Endothelial cell of umbilical vein (primary cell): ENCODE measurements at regions not wholly inside any gene's neighbourhood (a gene's known extent, or its start where the extent isn't known, plus 50 kb on each side); places are given as distances from the start of the nearest gene placed in this dataset.

Experiments
- BruUV-seq: library from RNA; stranded (reverse); fragments of 400-500 nt; replicated peaks from 2 replicates; lab custom pipeline; 2021; lab: Mats Ljungman, UMichigan
- CTCF ChIA-PET: fragments of 300-600, 350-600 bp; sonication (Branson Sonifier 250); formaldehyde crosslinking; loops from one replicate; lab custom pipeline; 2021; ENCODE audit warnings: antibody characterized with exemption, inconsistent platforms; lab: Charles Lee
- POLR2A ChIA-PET: fragments of 300-600, 350-600 bp; sonication (Branson Sonifier 250); formaldehyde crosslinking; loops from one replicate; lab custom pipeline; 2021; ENCODE audit warnings: antibody characterized with exemption, inconsistent platforms; lab: Charles Lee
- DNase-seq: peaks from one replicate; pipeline ENCODE4 v3.0.0-alpha.2; 2011; ENCODE audit warnings: low read depth, low spot score
- FAIRE-seq: peaks from 2 replicates; lab custom pipeline; 2011; peaks lifted over from hg19 to GRCh38; lab: Jason Lieb, UNC
- H2AFZ ChIP-seq: 2 replicates; pipeline ENCODE4 v1.6.0; 2012; ENCODE audit warnings: low read depth, low read length, control low read depth, inconsistent platforms
- H3K27ac ChIP-seq: 2 replicates; pipeline ENCODE4 v1.5.1; 2011; ENCODE audit warnings: low read depth, mild to moderate bottlenecking, control low read depth, low read length, moderate library complexity; ENCODE audit not compliant: insufficient read depth
- H3K27me3 ChIP-seq, 2 experiments: 2 replicates each; pipeline versions ENCODE4 v1.6.0 to v1.6.1; 2011; ENCODE audit warnings: low read length in 2 of 2, mixed read lengths in 1 of 2; ENCODE audit not compliant: control insufficient read depth in 2 of 2, insufficient read depth in 2 of 2
- H3K36me3 ChIP-seq, 2 experiments: 2 replicates in 1 of 2; 3 replicates in 1 of 2; pipeline ENCODE4 v1.5.1; 2011; ENCODE audit warnings: low read length in 2 of 2, mild to moderate bottlenecking in 1 of 2, moderate library complexity in 1 of 2; ENCODE audit not compliant: control insufficient read depth in 2 of 2, insufficient read depth in 2 of 2; ENCODE audit errors: extremely low read depth in 1 of 2
- H3K4me1 ChIP-seq: 3 replicates; pipeline ENCODE4 v1.5.1; 2011; ENCODE audit warnings: mild to moderate bottlenecking, low read length; ENCODE audit not compliant: control insufficient read depth, insufficient read depth; ENCODE audit errors: extremely low read depth
- H3K4me2 ChIP-seq: 2 replicates; pipeline ENCODE4 v1.6.1; 2011; ENCODE audit warnings: low read length, control low read depth, mixed read lengths; ENCODE audit not compliant: insufficient read depth
- H3K4me3 ChIP-seq, 3 experiments: fragments of 200-600 bp in 1 of 3; sonication (generic), shearing (Covaris generic) in 1 of 3; replicated peaks in 1 of 3; 2 replicates each; pipeline ENCODE4 v1.5.1; 2011 to 2016; ENCODE audit warnings: control low read depth in 3 of 3, low read length in 3 of 3, mild to moderate bottlenecking in 2 of 3, inconsistent platforms in 1 of 3, low read depth in 1 of 3, moderate library complexity in 1 of 3; ENCODE audit not compliant: insufficient read depth in 1 of 3
- H3K79me2 ChIP-seq: 2 replicates; pipeline ENCODE4 v1.6.0; 2012; ENCODE audit warnings: low read length, inconsistent platforms; ENCODE audit not compliant: control insufficient read depth, insufficient read depth
- H3K9ac ChIP-seq: replicated peaks from 2 replicates; pipeline ENCODE3; 2011; ENCODE audit warnings: low read length, control low read depth; ENCODE audit not compliant: insufficient read depth; ENCODE audit errors: extremely low read depth
- H3K9me1 ChIP-seq: replicated peaks from 3 replicates; pipeline ENCODE4 v1.6.0; 2011; ENCODE audit warnings: mild to moderate bottlenecking, low read length; ENCODE audit not compliant: control insufficient read depth, insufficient read depth; ENCODE audit errors: extremely low read depth
- H3K9me3 ChIP-seq: replicated peaks from 2 replicates; pipeline ENCODE4 v1.5.1; 2012; ENCODE audit warnings: low read length, inconsistent platforms; ENCODE audit not compliant: control insufficient read depth, insufficient read depth
- H4K20me1 ChIP-seq: replicated peaks from 2 replicates; pipeline ENCODE3; 2011; ENCODE audit warnings: mild to moderate bottlenecking, low read length; ENCODE audit not compliant: control insufficient read depth, insufficient read depth; ENCODE audit errors: extremely low read depth
- CTCF ChIP-seq, 2 donors: IDR thresholded peaks; 1 replicate in 1 of 2; 2 replicates in 1 of 2; pipeline ENCODE4 v1.5.1; 2011; ENCODE audit warnings: low read length in 2 of 2, mild to moderate bottlenecking in 2 of 2, moderate library complexity in 2 of 2, control low read depth in 1 of 2, inconsistent platforms in 1 of 2, low read depth in 1 of 2; ENCODE audit not compliant: insufficient read depth in 1 of 2; ENCODE audit errors: extremely low read depth in 1 of 2
- EZH2 ChIP-seq: IDR thresholded peaks from 2 replicates; pipeline ENCODE4 v1.6.1; 2012; ENCODE audit warnings: borderline replicate concordance, low read depth, mild to moderate bottlenecking, moderate library complexity, low read length, inconsistent platforms; ENCODE audit not compliant: severe bottlenecking
- FOS ChIP-seq: IDR thresholded peaks from 2 replicates; pipeline ENCODE4 v1.6.1; 2011; ENCODE audit warnings: mild to moderate bottlenecking, low read length, moderate library complexity, borderline replicate concordance; ENCODE audit not compliant: insufficient read depth
- GATA2 ChIP-seq: IDR thresholded peaks from 2 replicates; pipeline ENCODE4 v1.7.0; 2011; ENCODE audit warnings: low read depth, mild to moderate bottlenecking, moderate library complexity, mixed read lengths, low read length; ENCODE audit not compliant: insufficient read length, insufficient read depth
- JUN ChIP-seq: IDR thresholded peaks from 2 replicates; pipeline ENCODE4 v1.6.1; 2011; ENCODE audit warnings: borderline replicate concordance, low read depth; ENCODE audit not compliant: insufficient read length, insufficient read depth
- MAX ChIP-seq: IDR thresholded peaks from 2 replicates; pipeline ENCODE4 v1.6.1; 2011; ENCODE audit not compliant: insufficient read depth, insufficient read length
- POLR2AphosphoS5 ChIP-seq: IDR thresholded peaks from 2 replicates; pipeline ENCODE4 v1.6.1; 2012; ENCODE audit warnings: low read depth, mild to moderate bottlenecking, control low read depth, low read length, moderate library complexity; ENCODE audit not compliant: insufficient read depth
- dilution Hi-C: fragments of 300-500 bp; cut with MboI; formaldehyde crosslinking; loops from one replicate; pipeline ENCODE4 v1.15.0; 2019; ENCODE audit warnings: low sequenced_read_pairs; ENCODE audit not compliant: extremely low pct_ligation_motif_present
- intact Hi-C: fragments of 100-400 bp; cut with micrococcal nuclease; formaldehyde crosslinking; loops from one replicate; pipeline ENCODE4 v1.10.0; 2022

- H3K9ac ChIP-seq: no peak overlapping the region
- H3K4me1 ChIP-seq: no peaks in the 10 kb centered on the region
- BruUV-seq: no TSS peak
- H3K27me3 ChIP-seq: no peaks in the 10 kb centered on the region
- H2AFZ ChIP-seq: no peak overlapping the region
- no peak overlapping the region for H3K4me2 ChIP-seq
- FAIRE-seq: no peak
- dilution Hi-C loops (no loop called here), intact Hi-C loops (no loop called here)
- H3K27ac ChIP-seq: no peak overlapping the region
- H3K9me1 ChIP-seq: no peaks in the 10 kb centered on the region
- ChIA-PET CTCF (no interaction called here), POLR2A (no interaction called here)
- no peaks in the 10 kb centered on the region for H4K20me1 ChIP-seq
- peaks cover 2% of the 10 kb centered on the region for H3K9me3 ChIP-seq
- no peaks in the 10 kb centered on the region for H3K36me3 ChIP-seq
- no peak for TF ChIP-seq POLR2AphosphoS5
- no peak for TF ChIP-seq MAX
- no peak for TF ChIP-seq JUN
- TF ChIP-seq CTCF (IDR thresholded peaks at IDR 0.05; ENCODE audit: extremely low read depth in 1 of 2, insufficient read depth in 1 of 2, low read depth in 1 of 2, low read length in 2 of 2): no peak
- no peak for TF ChIP-seq EZH2
- no peak for TF ChIP-seq GATA2
- TF ChIP-seq FOS: no peak
- no peaks in the 10 kb centered on the region for H3K79me2 ChIP-seq
- no peak for DNase-seq
- no peak overlapping the region for H3K4me3 ChIP-seq
These were observed 1241.5 kb upstream of the MIR17HG start for GRCh38 chr13:90105849-90106496.
